GM12878 (cell line): ENCODE measurements at regions not wholly inside any gene's neighbourhood (a gene's known extent, or its start where the extent isn't known, plus 50 kb on each side); places are given as distances from the start of the nearest gene placed in this dataset.

Experiments used
- ATAC-seq: fragments of 200-7000 bp; cut with Tn5 transposase; 3 replicates; pipeline ENCODE4 v1.9.1; 2020; ENCODE audit warnings: mild to moderate bottlenecking, moderate library complexity
- BruUV-seq: library from RNA; stranded (reverse); fragments of 400-500 nt; replicated peaks from 2 replicates; lab custom pipeline; 2021; lab: Mats Ljungman, UMichigan
- CTCF ChIA-PET: fragments of 300-600 bp; sonication (Branson Sonifier 250); formaldehyde crosslinking; extraction: SDS; loops from one replicate; lab custom pipeline; 2021; ENCODE audit warnings: inconsistent platforms; lab: Yijun Ruan, JAX
- POLR2A ChIA-PET: fragments of 350-600 bp; formaldehyde crosslinking; extraction: SDS; loops from one replicate; lab custom pipeline; 2021; ENCODE audit warnings: inconsistent platforms; lab: Charles Lee
- RAD21 ChIA-PET: fragments of 300-600 bp; sonication (Branson Sonifier 250); formaldehyde crosslinking; loops from one replicate; lab custom pipeline; 2023; ENCODE audit warnings: antibody characterized with exemption; ENCODE audit not compliant: unreplicated experiment; lab: Charles Lee
- SMC1A ChIA-PET: fragments of 300-600 bp; sonication (Branson Sonifier 250); formaldehyde crosslinking; loops from one replicate; lab custom pipeline; 2023; ENCODE audit not compliant: unreplicated experiment, uncharacterized antibody; lab: Charles Lee
- DNase-seq: peaks from one replicate; pipeline ENCODE4 v3.0.0-alpha.2; 2011; ENCODE audit warnings: low read depth, low spot score
- FAIRE-seq: peaks from 3 replicates; lab custom pipeline; 2011; peaks lifted over from hg19 to GRCh38; lab: Jason Lieb, UNC
- H2AFZ ChIP-seq: 2 replicates; pipeline ENCODE4 v1.6.0; 2011; ENCODE audit warnings: low read depth, low read length, control low read depth; ENCODE audit not compliant: control insufficient read depth
- H3K27ac ChIP-seq: 2 replicates; pipeline ENCODE4 v1.5.1; 2011; ENCODE audit warnings: control low read depth; ENCODE audit not compliant: control insufficient read depth, insufficient read depth
- H3K27me3 ChIP-seq, 2 experiments: replicated peaks in 1 of 2; 2 replicates each; pipeline versions ENCODE4 v1.6.0 to v1.6.1; 2011; ENCODE audit warnings: low read length in 1 of 2; ENCODE audit not compliant: control insufficient read depth in 2 of 2, insufficient read depth in 2 of 2
- H3K36me3 ChIP-seq, 2 experiments: 2 replicates each; pipeline ENCODE4 v1.5.1; 2011; ENCODE audit warnings: low read length in 1 of 2; ENCODE audit not compliant: control insufficient read depth in 2 of 2, insufficient read depth in 2 of 2
- H3K4me1 ChIP-seq: 2 replicates; pipeline ENCODE4 v1.6.1; 2011; ENCODE audit warnings: mild to moderate bottlenecking, low read length, moderate library complexity, mixed read lengths; ENCODE audit not compliant: control insufficient read depth, insufficient read depth
- H3K4me2 ChIP-seq: 2 replicates; pipeline ENCODE4 v1.6.0; 2011; ENCODE audit warnings: control low read depth; ENCODE audit not compliant: control insufficient read depth, insufficient read depth
- H3K4me3 ChIP-seq: fragments of 200-600 bp; sonication (generic); 2 replicates; pipeline ENCODE4 v1.5.1; 2016
- H3K79me2 ChIP-seq: 2 replicates; pipeline ENCODE4 v1.6.0; 2011; ENCODE audit warnings: low read length; ENCODE audit not compliant: control insufficient read depth, insufficient read depth
- H3K9ac ChIP-seq: 2 replicates; pipeline ENCODE4 v1.8.0; 2011; ENCODE audit warnings: low read length, control low read depth, mixed read lengths; ENCODE audit not compliant: control insufficient read depth, insufficient read depth
- H3K9me3 ChIP-seq: replicated peaks from 3 replicates; pipeline ENCODE4 v1.5.1; 2011; ENCODE audit warnings: mild to moderate bottlenecking, low read length; ENCODE audit not compliant: control insufficient read depth, insufficient read depth
- H4K20me1 ChIP-seq: 2 replicates; pipeline ENCODE4 v1.6.0; 2011; ENCODE audit not compliant: control insufficient read depth, insufficient read depth
- BHLHE40 ChIP-seq, 2 experiments: fragments of 450-650 bp in 1 of 2; IDR thresholded peaks; 2 replicates each; pipeline ENCODE4 v1.6.1; 2011 to 2017; ENCODE audit warnings: low read depth in 2 of 2, borderline replicate concordance in 1 of 2, improper control_type of control experiment in 1 of 2, low read length in 1 of 2, mild to moderate bottlenecking in 1 of 2
- BRCA1 ChIP-seq: IDR thresholded peaks from 2 replicates; pipeline ENCODE4 v1.6.1; 2011; ENCODE audit warnings: low read depth, low read length, improper control_type of control experiment
- CEBPB ChIP-seq, 2 experiments: fragments of 150-350 bp in 1 of 2; IDR thresholded peaks; 2 replicates each; pipeline ENCODE4 v1.6.1; 2012 to 2014; ENCODE audit warnings: low read depth in 2 of 2, low read length in 2 of 2, borderline replicate concordance in 1 of 2, inconsistent platforms in 1 of 2
- GABPA ChIP-seq: IDR thresholded peaks from 2 replicates; pipeline ENCODE4 v1.6.1; 2014; ENCODE audit warnings: antibody characterized with exemption, low read depth, mild to moderate bottlenecking, inconsistent platforms
- HDAC6 ChIP-seq: fragments of 200-600 bp; sonication (generic); IDR thresholded peaks from one replicate; pipeline ENCODE4 v1.8.0; 2017; ENCODE audit warnings: antibody characterized with exemption; ENCODE audit not compliant: unreplicated experiment
- JUND ChIP-seq: IDR thresholded peaks from 2 replicates; pipeline ENCODE4 v1.6.1; 2012; ENCODE audit warnings: low read depth, mild to moderate bottlenecking, low read length, improper control_type of control experiment, moderate library complexity
- NFXL1 ChIP-seq: fragments of 450-650 bp; IDR thresholded peaks from 2 replicates; pipeline ENCODE4 v1.6.1; 2017; ENCODE audit warnings: antibody characterized with exemption, mild to moderate bottlenecking, borderline replicate concordance
- NFYB ChIP-seq: IDR thresholded peaks from 2 replicates; pipeline ENCODE4 v1.6.1; 2011; ENCODE audit warnings: low read depth, mild to moderate bottlenecking, low read length, improper control_type of control experiment, moderate library complexity; ENCODE audit not compliant: insufficient read depth
- PAX8 ChIP-seq: fragments of 450-650 bp; IDR thresholded peaks from 2 replicates; pipeline ENCODE4 v1.6.1; 2017; ENCODE audit warnings: mild to moderate bottlenecking, moderate library complexity
- RELA ChIP-seq: fragments of 450-650 bp; IDR thresholded peaks from 2 replicates; pipeline ENCODE4 v1.8.0; 2014; ENCODE audit warnings: borderline replicate concordance; ENCODE audit not compliant: partially characterized antibody
- SIX5 ChIP-seq: IDR thresholded peaks from 2 replicates; pipeline ENCODE4 v1.6.1; 2011; ENCODE audit warnings: mild to moderate bottlenecking, low read depth, low read length, moderate library complexity; ENCODE audit not compliant: severe bottlenecking
- SMC3 ChIP-seq: IDR thresholded peaks from 2 replicates; pipeline ENCODE4 v1.6.1; 2011; ENCODE audit warnings: low read length, improper control_type of control experiment, borderline replicate concordance
- SPI1 ChIP-seq: IDR thresholded peaks from 2 replicates; pipeline ENCODE4 v1.6.1; 2011; ENCODE audit warnings: low read depth, mild to moderate bottlenecking, low read length, moderate library complexity, borderline replicate concordance; ENCODE audit not compliant: insufficient read depth
- WGBS: methylation state at CpG from one replicate; pipeline ENCODE4 v1.1.6; 2016; ENCODE audit warnings: low lambda C conversion rate; ENCODE audit not compliant: insufficient replicate concordance, insufficient coverage; ENCODE audit errors: missing lambda C conversion rate; 5-methylcytosine and 5-hydroxymethylcytosine counted together
- in situ Hi-C: fragments of 300-500 bp; cut with MboI; formaldehyde crosslinking; loops from 9 replicates; pipeline ENCODE4 v1.14.3; 2018; ENCODE audit warnings: mixed read lengths
- intact Hi-C: fragments of 100-400 bp; cut with micrococcal nuclease; formaldehyde crosslinking; loops from one replicate; pipeline ENCODE4 v1.14.2; 2022; ENCODE audit not compliant: unreplicated experiment
- TF ChIP-seq, protein P1 (sequence below): fragments of 450-650 bp; IDR thresholded peaks from 2 replicates; pipeline ENCODE4 v1.6.1; 2018; ENCODE audit warnings: mild to moderate bottlenecking, low read depth, moderate library complexity; ENCODE audit not compliant: partially characterized antibody
- TF ChIP-seq, protein P2 (sequence below): fragments of 450-650 bp; IDR thresholded peaks from 2 replicates; pipeline ENCODE4 v1.6.1; 2014; ENCODE audit warnings: mild to moderate bottlenecking
- TF ChIP-seq, protein P3 (sequence below): IDR thresholded peaks from 2 replicates; pipeline ENCODE4 v1.6.1; 2012; ENCODE audit warnings: low read length, inconsistent platforms

- Histone ChIP-seq H3K9ac (no peak overlapping the region), H3K9me3 (peaks cover 24% of the 10 kb centered on the region; the same call in 2 of the 3 replicates), H3K36me3 (no peaks in the 10 kb centered on the region), H3K4me2 (peak overlapping the region; percentile 17; the same call in 1 of the 2 replicates), H3K4me1 (peaks cover 29% of the 10 kb centered on the region), H3K27ac (no peak overlapping the region), H3K79me2 (no peaks in the 10 kb centered on the region), H3K4me3 (no peak overlapping the region), H2AFZ (no peak overlapping the region), H4K20me1 (no peaks in the 10 kb centered on the region), H3K27me3 (peaks cover 0 to 3% of the 10 kb centered on the region in 2 experiments; a peak in 1 of 4 replicates)
- intact Hi-C loops (no loop called here), in situ Hi-C loops (no loop called here)
- no TSS peak for BruUV-seq
- POLR2A ChIA-PET = interaction anchor here (0.7 kb wide), 1 partner anchor 703 kb away, joined by 3 read pairs; no protein-coding TSS in a partner anchor
- WGBS = 60% methylated on average over 7 of the region's 7 CpGs
- RAD21 ChIA-PET = interaction anchor here (2.1 kb wide), 1 partner anchor 10 kb away, joined by 10 read pairs; no protein-coding TSS in a partner anchor
- ATAC-seq = peak; percentile 87
- no peak for FAIRE-seq
- SMC1A ChIA-PET = interaction anchor here (1.7 kb wide), 1 partner anchor 9 kb away, joined by 10 read pairs; no protein-coding TSS in a partner anchor
- DNase-seq = peak; percentile 62
- CTCF ChIA-PET = no interaction called here
- TF ChIP-seq PAX8 (no peak), JUND (no peak; the same call in 1 of the 2 replicates), NFYB (no peak), NFXL1 (no peak), SPI1 (no peak; the same call in 1 of the 2 replicates), RELA (no peak), SMC3 (no peak), GABPA (0 out of 2 replicates have a peak, but pooled peaks have one; percentile 24), BHLHE40 (IDR thresholded peaks at IDR 0.05; ENCODE audit: borderline replicate concordance in 1 of 2, low read depth in 2 of 2, low read length in 1 of 2) (peak in 1 of 2 experiments; percentile 67; a peak in 2 of 4 replicates), BRCA1 (no peak), SIX5 (no peak), HDAC6 (no peak), CEBPB (IDR thresholded peaks at IDR 0.05; ENCODE audit: borderline replicate concordance in 1 of 2, low read depth in 2 of 2, low read length in 2 of 2) (0 out of 4 replicates have a peak, but pooled peaks of 1 of the 2 experiments have one; percentile 50)
- TF ChIP-seq, protein P1, sequence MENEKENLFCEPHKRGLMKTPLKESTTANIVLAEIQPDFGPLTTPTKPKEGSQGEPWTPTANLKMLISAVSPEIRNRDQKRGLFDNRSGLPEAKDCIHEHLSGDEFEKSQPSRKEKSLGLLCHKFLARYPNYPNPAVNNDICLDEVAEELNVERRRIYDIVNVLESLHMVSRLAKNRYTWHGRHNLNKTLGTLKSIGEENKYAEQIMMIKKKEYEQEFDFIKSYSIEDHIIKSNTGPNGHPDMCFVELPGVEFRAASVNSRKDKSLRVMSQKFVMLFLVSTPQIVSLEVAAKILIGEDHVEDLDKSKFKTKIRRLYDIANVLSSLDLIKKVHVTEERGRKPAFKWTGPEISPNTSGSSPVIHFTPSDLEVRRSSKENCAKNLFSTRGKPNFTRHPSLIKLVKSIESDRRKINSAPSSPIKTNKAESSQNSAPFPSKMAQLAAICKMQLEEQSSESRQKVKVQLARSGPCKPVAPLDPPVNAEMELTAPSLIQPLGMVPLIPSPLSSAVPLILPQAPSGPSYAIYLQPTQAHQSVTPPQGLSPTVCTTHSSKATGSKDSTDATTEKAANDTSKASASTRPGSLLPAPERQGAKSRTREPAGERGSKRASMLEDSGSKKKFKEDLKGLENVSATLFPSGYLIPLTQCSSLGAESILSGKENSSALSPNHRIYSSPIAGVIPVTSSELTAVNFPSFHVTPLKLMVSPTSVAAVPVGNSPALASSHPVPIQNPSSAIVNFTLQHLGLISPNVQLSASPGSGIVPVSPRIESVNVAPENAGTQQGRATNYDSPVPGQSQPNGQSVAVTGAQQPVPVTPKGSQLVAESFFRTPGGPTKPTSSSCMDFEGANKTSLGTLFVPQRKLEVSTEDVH = no peak
- TF ChIP-seq, protein P2, sequence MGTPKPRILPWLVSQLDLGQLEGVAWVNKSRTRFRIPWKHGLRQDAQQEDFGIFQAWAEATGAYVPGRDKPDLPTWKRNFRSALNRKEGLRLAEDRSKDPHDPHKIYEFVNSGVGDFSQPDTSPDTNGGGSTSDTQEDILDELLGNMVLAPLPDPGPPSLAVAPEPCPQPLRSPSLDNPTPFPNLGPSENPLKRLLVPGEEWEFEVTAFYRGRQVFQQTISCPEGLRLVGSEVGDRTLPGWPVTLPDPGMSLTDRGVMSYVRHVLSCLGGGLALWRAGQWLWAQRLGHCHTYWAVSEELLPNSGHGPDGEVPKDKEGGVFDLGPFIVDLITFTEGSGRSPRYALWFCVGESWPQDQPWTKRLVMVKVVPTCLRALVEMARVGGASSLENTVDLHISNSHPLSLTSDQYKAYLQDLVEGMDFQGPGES = no peak
- TF ChIP-seq, protein P3, sequence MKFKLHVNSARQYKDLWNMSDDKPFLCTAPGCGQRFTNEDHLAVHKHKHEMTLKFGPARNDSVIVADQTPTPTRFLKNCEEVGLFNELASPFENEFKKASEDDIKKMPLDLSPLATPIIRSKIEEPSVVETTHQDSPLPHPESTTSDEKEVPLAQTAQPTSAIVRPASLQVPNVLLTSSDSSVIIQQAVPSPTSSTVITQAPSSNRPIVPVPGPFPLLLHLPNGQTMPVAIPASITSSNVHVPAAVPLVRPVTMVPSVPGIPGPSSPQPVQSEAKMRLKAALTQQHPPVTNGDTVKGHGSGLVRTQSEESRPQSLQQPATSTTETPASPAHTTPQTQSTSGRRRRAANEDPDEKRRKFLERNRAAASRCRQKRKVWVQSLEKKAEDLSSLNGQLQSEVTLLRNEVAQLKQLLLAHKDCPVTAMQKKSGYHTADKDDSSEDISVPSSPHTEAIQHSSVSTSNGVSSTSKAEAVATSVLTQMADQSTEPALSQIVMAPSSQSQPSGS = peak; percentile 76
Measured at GRCh38 chr15:69760890-69761568, 308.4 kb downstream of the RPLP1 start.
